Progenitor cell of endocrine pancreas (in vitro differentiated cells): ENCODE measurements at regions not wholly inside any gene's neighbourhood (a gene's known extent, or its start where the extent isn't known, plus 50 kb on each side); places are given as distances from the start of the nearest gene placed in this dataset.

ENCODE experiments used
- DNase-seq: peaks from one replicate; pipeline ENCODE4 v3.0.0; 2021; ENCODE audit warnings: low spot score; ENCODE audit not compliant: unreplicated experiment
- H3K27ac Mint-ChIP-seq: 2 replicates; pipeline ENCODE4 v1.8.0; 2021; ENCODE audit warnings: mild to moderate bottlenecking, moderate library complexity, mixed read lengths
- H3K27me3 Mint-ChIP-seq: 2 replicates; pipeline ENCODE4 v1.8.0; 2021; ENCODE audit warnings: mixed read lengths
- H3K36me3 Mint-ChIP-seq: 2 replicates; pipeline ENCODE4 v1.8.0; 2022; ENCODE audit warnings: mixed read lengths; ENCODE audit not compliant: insufficient read depth
- H3K4me1 Mint-ChIP-seq: 2 replicates; pipeline ENCODE4 v1.8.0; 2021; ENCODE audit warnings: low read depth, mixed read lengths
- H3K4me3 Mint-ChIP-seq: 2 replicates; pipeline ENCODE4 v1.8.0; 2021; ENCODE audit warnings: low read depth, mild to moderate bottlenecking, moderate library complexity, mixed read lengths
- H3K9me3 Mint-ChIP-seq: 2 replicates; pipeline ENCODE4 v1.8.0; 2021; ENCODE audit warnings: low read depth, mixed read lengths
- CTCF ChIP-seq: fragments of 200-600 bp; sonication (generic); IDR thresholded peaks from one replicate; pipeline ENCODE4 v1.5.0; 2021; ENCODE audit warnings: antibody characterized with exemption, mild to moderate bottlenecking; ENCODE audit not compliant: unreplicated experiment

- no peaks in the 10 kb centered on the region for H3K9me3 Mint-ChIP-seq
- H3K27me3 Mint-ChIP-seq: peaks cover 92% of the 10 kb centered on the region
- no peak for DNase-seq
- H3K36me3 Mint-ChIP-seq: no peaks in the 10 kb centered on the region
- H3K4me3 Mint-ChIP-seq: no peak overlapping the region
- peaks cover 8% of the 10 kb centered on the region for H3K4me1 Mint-ChIP-seq
- TF ChIP-seq CTCF: no peak
- no peak overlapping the region for H3K27ac Mint-ChIP-seq
Observed at GRCh38 chr5:88390096-88390441, 121.4 kb upstream of the TMEM161B start.

DNA sequence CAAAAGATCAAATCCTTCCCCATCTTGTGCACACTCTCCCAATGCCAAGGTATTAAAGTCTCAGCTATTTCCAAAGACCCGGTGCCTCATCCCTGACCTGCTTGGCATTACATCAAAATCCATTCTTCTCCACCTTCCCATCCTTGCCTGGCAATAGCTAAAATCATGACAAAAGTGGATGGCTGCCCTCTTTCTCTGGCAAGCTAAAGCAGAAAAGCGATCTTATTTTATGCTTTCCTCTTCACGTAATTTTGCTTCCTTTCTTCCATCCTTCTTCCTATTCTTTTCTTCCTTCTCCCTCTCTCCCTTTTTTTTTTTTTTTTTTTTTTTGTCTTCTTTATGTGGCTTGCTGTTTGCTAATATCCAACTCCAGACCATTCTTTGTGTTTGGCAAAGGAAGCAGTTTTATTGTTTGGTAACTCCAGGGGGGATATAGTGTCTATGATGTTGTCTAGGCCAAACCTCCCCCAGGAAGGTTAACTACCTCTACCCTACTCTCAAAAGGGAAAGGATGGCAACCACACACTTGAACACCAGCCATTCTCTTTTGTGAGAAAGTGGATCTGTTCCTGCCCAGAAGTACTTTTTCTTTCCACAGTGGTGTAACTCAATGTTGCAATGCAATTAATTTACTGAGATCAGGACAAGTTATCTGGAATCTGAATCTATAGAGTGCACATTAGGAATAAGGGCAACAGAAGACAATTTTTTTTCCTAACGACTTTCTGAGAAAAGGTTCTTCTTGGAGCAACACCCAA lies 120.9 kb upstream of the TMEM161B start:
- no peak for DNase-seq
- Mint-ChIP-seq H3K27me3 (peaks cover 92% of the 10 kb centered on the region), H3K36me3 (no peaks in the 10 kb centered on the region), H3K4me1 (peaks cover 8% of the 10 kb centered on the region), H3K4me3 (no peak overlapping the region), H3K9me3 (no peaks in the 10 kb centered on the region), H3K27ac (no peak overlapping the region)
- no peak for TF ChIP-seq CTCF

DNA sequence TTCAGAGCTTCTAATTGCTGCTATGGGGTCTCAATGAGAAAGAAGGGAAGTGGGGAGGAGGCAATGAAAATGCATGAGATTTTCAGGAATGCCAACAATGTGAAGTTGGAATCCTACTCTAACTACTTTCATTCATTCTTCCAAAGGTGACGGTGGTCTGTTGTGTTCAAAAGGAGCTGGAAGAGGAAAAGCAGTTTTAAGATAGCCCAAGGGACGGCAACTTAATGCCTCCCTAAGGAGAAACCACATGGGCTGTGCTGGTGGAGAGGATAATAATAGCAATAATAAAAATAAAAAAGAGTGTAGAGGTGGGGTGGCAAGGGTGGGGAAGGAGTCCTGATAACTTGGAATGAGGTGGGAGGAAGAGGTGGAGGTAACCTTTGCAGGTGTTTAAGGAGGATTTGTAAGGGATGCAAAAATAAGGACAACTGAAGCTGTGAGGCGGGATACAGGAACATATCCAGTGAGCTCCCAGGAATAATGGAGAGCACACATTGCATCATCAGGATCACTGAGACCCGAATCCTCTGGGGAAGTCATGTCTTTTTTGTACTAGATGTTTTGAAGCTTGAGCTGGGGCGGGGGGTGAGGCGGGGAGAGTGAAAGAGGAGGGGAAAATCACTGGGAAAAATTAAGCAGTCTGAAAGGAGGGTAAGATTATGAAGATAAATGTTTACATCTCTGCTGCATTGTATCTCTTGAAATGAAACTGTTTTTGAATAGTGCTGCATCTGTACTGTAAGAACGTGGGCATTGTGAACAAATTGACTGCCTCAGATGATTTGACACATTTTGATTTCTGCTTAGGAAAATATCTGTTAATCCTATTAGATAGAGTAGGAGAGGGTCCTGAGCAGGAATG lies 120.1 kb upstream of the TMEM161B start:
- Mint-ChIP-seq H3K9me3 (no peaks in the 10 kb centered on the region), H3K4me1 (peaks cover 8% of the 10 kb centered on the region), H3K36me3 (no peaks in the 10 kb centered on the region), H3K27ac (no peak overlapping the region), H3K27me3 (peaks cover 91% of the 10 kb centered on the region), H3K4me3 (no peak overlapping the region)
- no peak for DNase-seq
- TF ChIP-seq CTCF: no peak

GRCh38 chr5:88384886-88385285 lies 116.2 kb upstream of the TMEM161B start:
- Mint-ChIP-seq H3K36me3 (no peaks in the 10 kb centered on the region), H3K27ac (no peak overlapping the region), H3K9me3 (no peaks in the 10 kb centered on the region), H3K27me3 (peaks cover 89% of the 10 kb centered on the region), H3K4me1 (no peaks in the 10 kb centered on the region), H3K4me3 (no peak overlapping the region)
- no peak for TF ChIP-seq CTCF
- no peak for DNase-seq

DNA sequence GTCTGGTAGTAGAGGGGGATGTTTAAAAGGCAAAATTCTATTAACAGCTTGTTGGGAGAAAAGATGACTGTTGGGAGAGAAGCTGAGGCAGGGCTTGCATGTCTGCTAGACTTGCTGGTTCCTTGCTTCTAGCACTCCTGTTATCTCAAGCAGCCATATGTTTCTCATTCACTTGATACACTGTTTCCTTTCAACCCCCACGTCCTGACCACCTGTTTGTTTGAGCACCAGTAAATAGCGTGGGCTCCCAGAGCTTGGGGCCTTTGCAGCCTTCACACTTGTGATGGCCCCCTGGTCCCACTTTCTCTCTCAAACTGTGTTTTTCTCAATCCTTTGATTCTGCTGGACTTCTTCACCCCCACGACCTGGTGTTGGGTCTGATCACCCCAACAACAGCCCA lies 111.7 kb upstream of the TMEM161B start:
- Mint-ChIP-seq H3K9me3 (no peaks in the 10 kb centered on the region), H3K27me3 (peaks cover 67% of the 10 kb centered on the region), H3K4me3 (no peak overlapping the region), H3K36me3 (no peaks in the 10 kb centered on the region), H3K4me1 (no peaks in the 10 kb centered on the region), H3K27ac (no peak overlapping the region)
- no peak for TF ChIP-seq CTCF
- DNase-seq: no peak
